GM12878 (cell line): ENCODE measurements at regions not wholly inside any gene's neighbourhood (a gene's known extent, or its start where the extent isn't known, plus 50 kb on each side); places are given as distances from the start of the nearest gene placed in this dataset.

ENCODE experiments used
- ATAC-seq: fragments of 200-7000 bp; cut with Tn5 transposase; 3 replicates; pipeline ENCODE4 v1.9.1; 2020; ENCODE audit warnings: mild to moderate bottlenecking, moderate library complexity
- BruUV-seq: library from RNA; stranded (reverse); fragments of 400-500 nt; replicated peaks from 2 replicates; lab custom pipeline; 2021; lab: Mats Ljungman, UMichigan
- CTCF ChIA-PET: fragments of 300-600 bp; sonication (Branson Sonifier 250); formaldehyde crosslinking; extraction: SDS; loops from one replicate; lab custom pipeline; 2021; ENCODE audit warnings: inconsistent platforms; lab: Yijun Ruan, JAX
- POLR2A ChIA-PET: fragments of 350-600 bp; formaldehyde crosslinking; extraction: SDS; loops from one replicate; lab custom pipeline; 2021; ENCODE audit warnings: inconsistent platforms; lab: Charles Lee
- RAD21 ChIA-PET: fragments of 300-600 bp; sonication (Branson Sonifier 250); formaldehyde crosslinking; loops from one replicate; lab custom pipeline; 2023; ENCODE audit warnings: antibody characterized with exemption; ENCODE audit not compliant: unreplicated experiment; lab: Charles Lee
- SMC1A ChIA-PET: fragments of 300-600 bp; sonication (Branson Sonifier 250); formaldehyde crosslinking; loops from one replicate; lab custom pipeline; 2023; ENCODE audit not compliant: unreplicated experiment, uncharacterized antibody; lab: Charles Lee
- DNase-seq: peaks from one replicate; pipeline ENCODE4 v3.0.0-alpha.2; 2011; ENCODE audit warnings: low read depth, low spot score
- FAIRE-seq: peaks from 3 replicates; lab custom pipeline; 2011; peaks lifted over from hg19 to GRCh38; lab: Jason Lieb, UNC
- H2AFZ ChIP-seq: 2 replicates; pipeline ENCODE4 v1.6.0; 2011; ENCODE audit warnings: low read depth, low read length, control low read depth; ENCODE audit not compliant: control insufficient read depth
- H3K27ac ChIP-seq: 2 replicates; pipeline ENCODE4 v1.5.1; 2011; ENCODE audit warnings: control low read depth; ENCODE audit not compliant: control insufficient read depth, insufficient read depth
- H3K27me3 ChIP-seq, 2 experiments: replicated peaks in 1 of 2; 2 replicates each; pipeline versions ENCODE4 v1.6.0 to v1.6.1; 2011; ENCODE audit warnings: low read length in 1 of 2; ENCODE audit not compliant: control insufficient read depth in 2 of 2, insufficient read depth in 2 of 2
- H3K36me3 ChIP-seq, 2 experiments: 2 replicates each; pipeline ENCODE4 v1.5.1; 2011; ENCODE audit warnings: low read length in 1 of 2; ENCODE audit not compliant: control insufficient read depth in 2 of 2, insufficient read depth in 2 of 2
- H3K4me1 ChIP-seq: 2 replicates; pipeline ENCODE4 v1.6.1; 2011; ENCODE audit warnings: mild to moderate bottlenecking, low read length, moderate library complexity, mixed read lengths; ENCODE audit not compliant: control insufficient read depth, insufficient read depth
- H3K4me2 ChIP-seq: 2 replicates; pipeline ENCODE4 v1.6.0; 2011; ENCODE audit warnings: control low read depth; ENCODE audit not compliant: control insufficient read depth, insufficient read depth
- H3K4me3 ChIP-seq: fragments of 200-600 bp; sonication (generic); 2 replicates; pipeline ENCODE4 v1.5.1; 2016
- H3K79me2 ChIP-seq: 2 replicates; pipeline ENCODE4 v1.6.0; 2011; ENCODE audit warnings: low read length; ENCODE audit not compliant: control insufficient read depth, insufficient read depth
- H3K9ac ChIP-seq: 2 replicates; pipeline ENCODE4 v1.8.0; 2011; ENCODE audit warnings: low read length, control low read depth, mixed read lengths; ENCODE audit not compliant: control insufficient read depth, insufficient read depth
- H3K9me3 ChIP-seq: replicated peaks from 3 replicates; pipeline ENCODE4 v1.5.1; 2011; ENCODE audit warnings: mild to moderate bottlenecking, low read length; ENCODE audit not compliant: control insufficient read depth, insufficient read depth
- H4K20me1 ChIP-seq: 2 replicates; pipeline ENCODE4 v1.6.0; 2011; ENCODE audit not compliant: control insufficient read depth, insufficient read depth
- CEBPZ ChIP-seq: fragments of 150-350 bp; IDR thresholded peaks from 2 replicates; pipeline ENCODE4 v1.6.1; 2016; ENCODE audit warnings: low read depth, low read length
- CTCF ChIP-seq, 3 experiments: IDR thresholded peaks in 2 of 3; conservative IDR thresholded peaks in 1 of 3; 2 replicates each; pipeline ENCODE4 v1.5.1; 2011; ENCODE audit warnings: low read depth in 3 of 3, low read length in 3 of 3, mild to moderate bottlenecking in 3 of 3, control low read depth in 2 of 3, moderate library complexity in 2 of 3, inconsistent platforms in 1 of 3, mixed read lengths in 1 of 3; ENCODE audit not compliant: control insufficient read depth in 2 of 3, insufficient read depth in 1 of 3; ENCODE audit errors: extremely low read depth in 1 of 3
- ETV6 ChIP-seq, 2 experiments: fragments of 450-650 bp in 1 of 2; IDR thresholded peaks in 1 of 2; conservative IDR thresholded peaks in 1 of 2; 2 replicates each; pipeline ENCODE4 v1.6.1; 2014; ENCODE audit warnings: antibody characterized with exemption in 1 of 2, borderline replicate concordance in 1 of 2, low read depth in 1 of 2, mild to moderate bottlenecking in 1 of 2, moderate library complexity in 1 of 2
- MYC ChIP-seq: IDR thresholded peaks from 2 replicates; pipeline ENCODE4 v1.6.1; 2011; ENCODE audit warnings: mild to moderate bottlenecking, low read length, moderate library complexity, inconsistent platforms; ENCODE audit not compliant: insufficient read depth, insufficient replicate concordance, insufficient read length, severe bottlenecking
- NFYB ChIP-seq: IDR thresholded peaks from 2 replicates; pipeline ENCODE4 v1.6.1; 2011; ENCODE audit warnings: low read depth, mild to moderate bottlenecking, low read length, improper control_type of control experiment, moderate library complexity; ENCODE audit not compliant: insufficient read depth
- SMARCA5 ChIP-seq: fragments of 450-650 bp; IDR thresholded peaks from 2 replicates; pipeline ENCODE4 v1.6.1; 2017; ENCODE audit warnings: mild to moderate bottlenecking
- SPI1 ChIP-seq: IDR thresholded peaks from 2 replicates; pipeline ENCODE4 v1.6.1; 2011; ENCODE audit warnings: low read depth, mild to moderate bottlenecking, low read length, moderate library complexity, borderline replicate concordance; ENCODE audit not compliant: insufficient read depth
- ZBTB4 ChIP-seq: fragments of 450-650 bp; formaldehyde crosslinking; IDR thresholded peaks from 2 replicates; pipeline ENCODE4 v1.4.0; 2022; ENCODE audit warnings: mild to moderate bottlenecking, moderate library complexity
- ZZZ3 ChIP-seq: IDR thresholded peaks from 2 replicates; pipeline ENCODE4 v1.6.1; 2011; ENCODE audit warnings: low read depth; ENCODE audit not compliant: control insufficient read depth, insufficient read length
- WGBS: methylation state at CpG from one replicate; pipeline ENCODE4 v1.1.6; 2016; ENCODE audit warnings: low lambda C conversion rate; ENCODE audit not compliant: insufficient replicate concordance, insufficient coverage; ENCODE audit errors: missing lambda C conversion rate; 5-methylcytosine and 5-hydroxymethylcytosine counted together
- in situ Hi-C: fragments of 300-500 bp; cut with MboI; formaldehyde crosslinking; loops from 9 replicates; pipeline ENCODE4 v1.14.3; 2018; ENCODE audit warnings: mixed read lengths
- intact Hi-C: fragments of 100-400 bp; cut with micrococcal nuclease; formaldehyde crosslinking; loops from one replicate; pipeline ENCODE4 v1.14.2; 2022; ENCODE audit not compliant: unreplicated experiment

GRCh38 chr7:50940621-50941020 is 157.9 kb upstream of the GRB10 start (continued):
- no peak for TF ChIP-seq CTCF (IDR thresholded peaks at IDR 0.05 in 2 of 3, conservative IDR thresholded peaks at IDR 0.05 in 1 of 3; ENCODE audit: control insufficient read depth in 2 of 3, extremely low read depth in 1 of 3, insufficient read depth in 1 of 3, low read depth in 3 of 3, low read length in 3 of 3)
- TF ChIP-seq NFYB, result no peak
- TF ChIP-seq ZZZ3, result no peak
- TF ChIP-seq ZBTB4, result no peak

- Histone ChIP-seq H3K4me2 (no peak overlapping the region), H3K9ac (no peak overlapping the region), H3K9me3 (no peaks in the 10 kb centered on the region), H3K4me1 (no peaks in the 10 kb centered on the region), H3K4me3 (no peak overlapping the region), H3K27ac (no peak overlapping the region), H3K27me3 (no peaks in the 10 kb centered on the region), H3K36me3 (no peaks in the 10 kb centered on the region), H4K20me1 (no peaks in the 10 kb centered on the region), H2AFZ (no peak overlapping the region), H3K79me2 (no peaks in the 10 kb centered on the region)
- no TSS peak for BruUV-seq
- SMC1A ChIA-PET, result no interaction called here
- CTCF ChIA-PET, result no interaction called here
- RAD21 ChIA-PET, result no interaction called here
- ATAC-seq (no peak), FAIRE-seq (no peak), DNase-seq (no peak)
- intact Hi-C loops, result no loop called here
- in situ Hi-C loops, result no loop called here
- POLR2A ChIA-PET, result no interaction called here
- 0% methylated on average over 4 of the region's 4 CpGs for WGBS
- no peak for TF ChIP-seq SMARCA5
- TF ChIP-seq ETV6 (conservative IDR thresholded peaks at IDR 0.05 in 1 of 2, IDR thresholded peaks at IDR 0.05 in 1 of 2; ENCODE audit: borderline replicate concordance in 1 of 2, low read depth in 1 of 2), result no peak
- no peak for TF ChIP-seq CEBPZ
- no peak for TF ChIP-seq MYC
- TF ChIP-seq SPI1, result no peak
These were observed 156.3 kb upstream of the GRB10 start for GRCh38 chr7:50939021-50939420.
